IPS DF 4.7 (cell line): ENCODE measurements at regions not wholly inside any gene's neighbourhood (a gene's known extent, or its start where the extent isn't known, plus 50 kb on each side); places are given as distances from the start of the nearest gene placed in this dataset.

ENCODE experiments used
- DNase-seq: peaks from one replicate; pipeline ENCODE4 v3.0.0-alpha.2; 2013; ENCODE audit warnings: low spot score; ENCODE audit errors: extremely low read depth

DNA sequence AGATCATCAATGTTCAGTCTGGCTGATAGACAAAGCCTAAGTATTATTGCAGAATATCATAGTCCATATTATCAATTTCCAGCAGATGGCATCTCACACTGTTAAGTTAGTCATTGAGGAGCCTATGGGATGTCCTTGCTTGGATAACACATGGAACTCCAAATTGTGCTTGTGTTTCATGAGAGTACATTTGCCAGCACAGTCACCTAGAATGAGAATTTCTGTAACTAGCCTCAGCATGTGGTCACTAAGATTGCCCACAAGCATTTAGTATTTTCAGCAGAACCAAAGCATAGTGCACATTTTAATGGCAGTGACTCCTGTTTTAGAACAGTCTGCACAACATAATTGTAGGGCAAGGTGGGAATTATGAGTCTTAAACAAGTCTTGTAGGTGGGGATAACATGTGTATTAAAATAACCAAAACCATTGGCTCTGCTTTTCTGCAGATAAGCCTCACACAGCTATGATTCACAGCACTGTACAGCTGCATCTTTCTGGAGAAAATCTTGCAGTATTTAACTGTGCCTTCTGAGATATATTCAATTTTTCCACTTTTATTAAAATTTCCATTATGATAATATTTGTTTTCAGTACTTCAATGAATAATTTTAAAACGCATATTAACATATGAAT lies 882.8 kb upstream of the SOX9 start:
- DNase-seq, result no peak

DNA sequence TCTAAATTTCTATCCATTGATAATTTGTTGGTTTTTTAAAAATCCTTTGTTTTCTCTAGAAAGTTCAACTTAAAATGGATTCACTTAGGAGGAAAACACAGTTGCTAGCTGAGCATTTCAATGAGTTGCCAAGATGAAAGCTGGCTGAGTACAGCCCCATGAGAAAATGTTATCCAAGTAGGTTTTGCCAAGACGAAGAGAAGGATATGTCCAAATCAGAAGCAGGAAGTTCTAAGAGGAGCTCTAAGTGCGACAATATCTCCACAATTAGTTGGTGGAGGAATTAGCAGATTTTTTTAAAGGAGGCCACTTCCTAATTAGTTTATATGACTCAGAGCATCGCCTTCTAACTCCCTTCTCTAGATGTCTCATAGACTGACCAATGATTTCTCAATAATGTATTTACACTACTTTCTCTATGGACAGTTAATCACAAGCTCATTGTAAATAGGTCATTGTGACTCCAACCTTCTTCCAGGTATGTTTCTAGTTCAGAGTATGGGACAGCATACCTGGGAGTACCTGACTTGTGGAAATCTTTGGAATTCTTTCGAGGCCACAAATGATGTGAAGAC lies 873.3 kb upstream of the SOX9 start:
- no peak for DNase-seq

DNA sequence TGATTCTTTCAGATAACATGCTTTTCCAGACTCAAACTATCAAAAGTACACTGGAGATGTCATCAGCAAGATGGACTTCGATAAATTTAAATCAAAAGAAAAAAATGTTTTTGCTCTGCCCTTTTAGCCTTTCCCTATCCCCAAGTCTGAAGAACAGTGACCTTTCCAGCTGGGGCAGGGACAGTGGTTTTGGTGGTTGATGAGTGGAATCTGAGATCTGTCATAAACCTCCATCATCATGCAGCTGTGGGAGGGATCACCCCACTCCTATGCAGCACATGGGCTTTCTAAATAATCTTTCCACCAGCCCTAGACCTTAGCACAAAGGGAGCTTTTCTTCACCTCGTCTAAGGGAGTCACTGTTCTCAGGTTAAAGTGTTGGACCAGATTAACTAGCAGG lies 869.5 kb upstream of the SOX9 start:
- no peak for DNase-seq

DNA sequence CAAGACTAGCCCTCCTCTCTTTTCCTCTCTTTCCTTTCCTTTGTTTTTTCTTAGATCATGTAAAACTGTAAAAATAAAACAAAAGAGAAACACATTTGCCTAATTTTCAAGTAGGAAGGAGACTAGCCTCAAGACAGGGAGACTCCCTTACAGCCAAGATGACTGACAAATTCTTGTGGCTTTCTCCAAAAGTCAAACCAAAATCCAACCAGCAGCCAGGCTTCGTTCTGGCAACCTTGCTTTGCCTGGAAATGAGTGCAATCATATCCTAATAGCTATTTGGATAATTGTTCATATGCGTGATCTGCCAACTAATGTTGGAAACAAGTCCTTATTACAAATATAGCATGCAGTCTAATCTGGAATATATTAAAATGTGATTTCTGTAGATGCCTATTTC lies 868.9 kb upstream of the SOX9 start:
- no peak for DNase-seq

DNA sequence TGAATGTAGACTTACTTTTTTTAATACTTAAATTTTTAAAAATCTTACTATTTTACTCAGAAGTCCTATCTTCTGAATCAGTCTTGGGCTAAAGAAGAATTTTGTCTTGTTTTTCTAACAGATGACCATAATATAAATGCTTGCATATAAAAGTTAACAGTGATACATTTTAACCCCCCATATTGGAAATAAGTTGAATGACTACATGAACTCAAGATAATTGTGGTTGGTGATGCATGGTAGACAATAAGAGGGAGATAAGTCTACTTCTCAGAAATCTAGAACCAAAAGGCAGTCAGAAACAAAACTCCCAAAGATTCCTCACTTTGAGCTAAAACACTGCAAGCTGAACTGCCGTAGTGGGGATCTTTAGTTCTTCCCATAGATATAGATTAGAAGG lies 868.4 kb upstream of the SOX9 start:
- no peak for DNase-seq

DNA sequence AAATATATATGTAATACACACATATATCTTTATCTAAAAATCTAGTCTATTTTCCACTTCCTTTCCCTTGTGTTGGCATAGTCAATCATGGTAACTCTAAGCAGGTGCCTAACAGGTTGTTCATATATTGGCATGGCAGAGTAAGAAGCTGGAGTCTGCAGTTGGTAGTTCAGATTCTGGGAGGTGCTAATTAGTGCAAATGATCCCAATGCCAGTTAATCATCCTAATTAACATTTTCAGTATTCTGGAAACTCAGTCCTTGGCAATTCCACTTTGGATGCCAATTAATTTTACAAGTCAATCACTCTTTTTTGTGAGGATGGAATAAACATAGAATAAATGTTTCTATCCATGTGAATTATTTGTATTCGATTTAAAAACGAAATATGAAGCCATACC lies 863.7 kb upstream of the SOX9 start:
- no peak for DNase-seq

DNA sequence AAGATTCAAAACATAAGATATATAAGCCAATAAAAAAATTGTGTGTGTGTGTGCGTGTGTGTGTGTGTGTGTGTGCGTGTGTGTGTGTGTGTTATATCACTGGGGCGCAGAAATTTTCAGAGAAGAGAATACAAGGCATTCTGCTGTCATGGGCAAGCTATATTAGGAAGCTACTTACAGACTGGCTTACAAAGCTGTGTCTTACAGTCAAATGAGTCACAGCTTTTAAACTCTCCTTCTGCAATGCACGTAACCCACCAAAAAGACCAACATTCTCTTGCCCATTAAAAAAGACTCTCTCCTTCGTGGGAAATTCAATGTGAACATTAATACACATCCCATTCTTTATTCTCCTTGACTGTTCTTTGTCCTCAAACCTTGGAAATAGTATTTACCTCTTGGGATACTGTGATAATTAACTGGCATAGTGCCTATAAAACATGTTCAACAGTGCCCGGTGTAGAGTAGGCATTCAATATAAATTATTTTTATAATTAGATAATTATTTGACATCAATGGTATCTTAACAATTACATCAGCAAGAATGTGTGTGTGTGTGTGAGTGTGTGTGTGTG lies 860.4 kb upstream of the SOX9 start:
- DNase-seq, result no peak

DNA sequence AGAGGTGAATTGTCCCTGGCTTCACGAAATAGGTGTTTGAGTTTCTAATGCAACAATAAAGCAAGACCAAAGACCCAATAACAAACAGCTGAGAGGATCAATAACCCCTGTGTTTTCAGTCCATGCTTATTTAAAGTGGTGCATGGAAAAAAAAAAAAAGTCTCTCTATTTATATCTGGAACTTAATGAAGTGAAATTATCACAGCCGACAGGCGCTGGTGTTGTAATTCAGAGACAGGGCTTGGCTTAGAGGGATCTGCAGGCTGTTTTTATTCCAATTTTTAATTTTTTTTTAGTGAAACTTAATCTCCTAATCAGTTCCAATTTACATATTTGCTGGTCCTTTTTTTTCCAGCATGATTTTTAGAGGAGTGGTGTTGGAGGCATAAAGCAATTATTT lies 858.2 kb upstream of the SOX9 start:
- no peak for DNase-seq

DNA sequence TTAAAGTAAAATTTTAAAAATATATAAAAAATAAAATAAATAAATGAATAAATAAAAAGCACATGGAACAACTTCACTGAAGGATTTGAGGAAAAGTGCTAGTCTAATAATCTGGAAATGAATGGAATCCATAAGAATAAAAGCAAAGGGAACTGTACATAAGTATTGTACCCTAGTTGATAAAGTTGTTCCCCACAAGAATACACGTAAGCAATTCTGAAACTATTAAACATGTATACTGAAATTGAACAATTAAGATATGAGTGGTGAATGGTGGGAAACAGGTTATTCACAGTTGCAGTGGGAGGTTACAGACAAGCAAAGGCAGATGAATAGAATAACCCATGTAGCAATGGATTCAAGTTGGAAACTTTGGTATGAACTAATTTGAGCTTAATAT lies 853.2 kb upstream of the SOX9 start:
- no peak for DNase-seq

DNA sequence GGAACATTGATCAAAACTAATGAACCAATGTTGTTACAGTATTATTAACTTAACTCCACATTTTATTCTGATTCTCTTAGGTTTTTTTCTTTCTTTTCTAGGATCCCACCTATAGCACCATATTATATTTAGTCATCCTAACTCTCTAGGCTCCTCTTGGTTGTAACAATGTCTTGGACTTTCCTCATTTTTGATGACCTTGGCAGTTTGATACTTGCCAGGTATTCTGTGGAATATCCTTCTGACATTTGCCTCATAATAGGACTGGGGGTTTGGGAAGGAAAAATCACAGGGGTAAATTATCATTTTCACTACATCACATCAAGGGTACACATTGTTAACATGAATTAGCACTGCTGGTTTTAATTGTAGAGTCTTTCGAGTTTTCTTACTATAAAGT lies 851.6 kb upstream of the SOX9 start:
- DNase-seq, result no peak

DNA sequence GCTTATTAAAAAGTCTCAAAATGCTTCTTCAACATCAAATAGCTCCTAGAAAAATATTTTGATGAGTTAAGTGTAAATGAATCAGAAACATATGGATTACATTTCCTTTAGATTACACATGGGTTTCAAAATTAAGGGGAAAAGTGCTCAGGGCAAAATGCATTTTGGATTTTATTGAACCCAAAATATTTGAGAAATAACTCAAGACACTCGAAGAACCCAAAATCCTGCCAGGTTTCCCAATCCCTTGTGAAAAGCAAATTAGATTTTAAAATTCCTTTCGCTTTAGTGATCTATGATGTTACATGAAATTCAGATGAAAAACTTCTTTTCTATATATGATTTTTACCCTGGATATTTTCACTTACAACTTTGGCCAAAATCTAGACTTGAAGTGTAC lies 847.4 kb upstream of the SOX9 start:
- DNase-seq, result no peak

DNA sequence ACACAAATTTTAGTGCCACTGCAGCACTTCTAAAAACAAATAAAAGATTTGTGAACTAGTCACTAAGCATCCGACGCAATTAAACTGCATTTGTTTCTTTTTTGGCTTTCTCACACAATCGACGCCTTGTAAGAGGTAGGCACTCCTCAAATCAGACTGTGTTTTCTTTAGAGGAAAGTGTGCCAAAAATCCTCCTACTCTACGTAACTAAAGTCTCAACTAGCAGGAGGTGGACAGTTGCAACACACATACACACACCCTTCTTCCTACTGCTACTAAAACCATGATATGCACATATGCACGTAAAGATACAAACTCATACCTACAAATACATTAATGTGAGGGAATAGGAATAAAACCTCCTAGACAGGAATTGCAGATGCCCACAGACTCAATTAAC lies 844.7 kb upstream of the SOX9 start:
- no peak for DNase-seq

DNA sequence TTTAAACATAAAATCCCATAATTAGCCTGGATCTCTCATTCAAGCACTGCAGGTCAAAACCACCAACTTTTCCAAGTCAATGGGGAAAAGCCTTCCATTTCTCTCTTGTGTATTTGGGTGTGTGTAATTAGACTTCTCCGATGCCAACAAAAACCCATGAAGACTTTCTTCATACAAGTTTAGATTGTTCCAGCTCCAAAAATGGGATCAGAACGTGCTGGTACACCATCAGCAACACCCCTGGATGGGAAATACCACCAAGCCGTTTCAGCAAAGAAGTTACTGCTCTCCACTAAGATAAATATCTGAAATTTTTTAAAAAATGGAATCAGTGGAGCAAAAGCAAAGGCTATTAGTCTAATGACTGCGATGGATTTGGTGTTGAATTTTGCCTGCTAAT lies 837.3 kb upstream of the SOX9 start:
- DNase-seq, result no peak

DNA sequence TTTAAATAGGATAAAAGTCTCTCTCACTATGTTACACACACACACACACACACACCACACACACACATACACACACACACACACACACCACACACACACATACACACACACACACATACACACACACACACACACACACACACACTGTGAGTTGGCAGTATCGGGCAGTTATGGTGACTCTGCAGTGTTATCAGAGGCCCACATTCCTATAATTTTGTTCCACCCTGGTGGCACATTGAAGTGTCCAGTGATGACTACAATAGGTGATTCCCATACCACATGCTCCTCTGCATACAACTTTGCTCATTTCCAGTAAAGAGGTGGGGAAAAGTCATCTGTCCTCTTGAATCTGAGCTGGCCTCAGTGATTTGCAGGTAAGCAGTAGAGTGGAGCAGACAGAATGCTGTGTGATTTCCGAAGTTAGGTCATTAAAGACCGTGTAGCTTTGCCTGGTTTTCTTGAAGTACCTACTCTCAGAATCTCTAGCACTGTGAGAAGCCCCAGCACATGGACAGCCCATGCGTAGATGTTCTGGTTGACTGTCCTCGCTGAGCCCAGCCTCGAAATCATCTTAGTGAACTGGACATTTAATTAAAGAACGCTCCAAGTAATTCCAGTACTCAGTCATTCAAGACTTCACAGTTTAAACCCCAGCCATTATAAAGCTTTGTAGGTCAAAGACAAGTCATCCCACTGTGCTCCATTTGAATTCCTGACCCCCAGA lies 836.6 kb upstream of the SOX9 start:
- DNase-seq, result no peak

DNA sequence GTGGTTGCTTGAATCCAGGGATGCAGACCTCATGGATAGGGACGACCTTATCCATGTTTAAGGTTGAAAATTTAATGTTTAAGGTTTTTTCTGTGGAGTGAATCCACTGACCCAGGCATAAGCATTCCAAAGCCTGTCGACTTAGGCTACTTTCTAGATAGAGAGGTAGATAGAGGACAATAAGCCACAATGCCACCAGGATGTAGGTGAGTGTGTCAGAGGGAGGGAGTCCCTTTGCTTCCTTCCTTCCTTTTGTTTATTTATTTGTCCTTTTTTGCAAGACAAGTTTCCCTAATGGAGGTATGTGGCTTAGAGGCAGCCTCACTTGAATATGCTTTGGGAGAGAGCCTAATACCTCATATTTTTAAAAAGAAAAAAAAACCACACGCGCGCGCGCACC lies 834.2 kb upstream of the SOX9 start:
- DNase-seq, result peak; percentile 36

DNA sequence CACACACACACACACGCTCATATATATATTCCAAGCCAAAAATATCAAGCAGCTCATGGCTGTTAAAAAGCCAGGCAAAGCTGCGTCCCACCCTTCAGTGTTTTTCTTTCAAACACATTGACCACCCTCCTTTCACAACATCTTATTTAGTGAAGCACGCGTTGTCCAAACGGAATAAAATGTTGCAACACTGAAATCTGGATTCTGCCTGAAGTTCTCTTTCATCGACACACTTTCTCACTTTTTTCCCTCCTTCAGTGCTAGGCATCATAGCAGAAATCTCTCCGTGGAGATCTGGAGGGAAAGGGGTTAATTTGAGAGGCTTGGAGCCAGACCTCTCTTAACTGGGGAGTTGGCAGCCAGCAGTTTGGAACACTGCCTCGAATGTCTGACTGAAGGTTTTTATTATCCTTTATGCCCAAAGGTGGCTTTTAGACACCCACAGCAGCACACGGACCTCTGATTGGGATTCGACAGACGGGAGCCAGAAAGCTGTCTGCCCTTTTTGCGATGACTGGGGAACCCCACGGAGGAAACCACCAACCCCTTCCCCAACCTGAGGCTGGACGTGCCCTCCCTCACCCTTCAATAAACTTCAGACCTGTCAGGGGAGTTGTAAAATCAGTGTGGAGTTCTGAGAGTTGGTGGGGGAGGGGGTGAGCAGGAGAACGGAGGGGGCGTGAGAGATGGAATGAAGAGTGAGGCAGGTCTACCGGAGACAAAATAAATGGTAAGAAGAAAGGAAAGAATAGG lies 833.6 kb upstream of the SOX9 start:
- no peak for DNase-seq

DNA sequence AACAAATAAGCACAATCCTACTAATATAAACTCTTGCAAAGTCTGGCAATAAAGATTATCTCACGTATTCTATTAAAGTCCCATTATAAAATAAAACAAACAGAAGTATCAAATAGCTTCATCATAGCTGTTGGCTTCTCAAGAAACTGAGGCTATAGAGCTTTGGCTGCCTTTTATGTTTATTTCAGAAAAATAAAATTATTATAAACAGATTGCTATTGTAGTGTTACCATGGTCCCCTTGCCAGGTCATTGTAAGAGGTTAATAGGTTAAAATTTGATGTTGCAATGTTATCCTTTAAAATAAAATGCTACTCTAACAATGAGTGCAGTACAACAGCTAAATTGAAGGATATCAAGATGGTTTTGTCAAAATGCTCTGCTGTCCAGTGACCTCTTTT lies 828.8 kb upstream of the SOX9 start:
- DNase-seq, result no peak

DNA sequence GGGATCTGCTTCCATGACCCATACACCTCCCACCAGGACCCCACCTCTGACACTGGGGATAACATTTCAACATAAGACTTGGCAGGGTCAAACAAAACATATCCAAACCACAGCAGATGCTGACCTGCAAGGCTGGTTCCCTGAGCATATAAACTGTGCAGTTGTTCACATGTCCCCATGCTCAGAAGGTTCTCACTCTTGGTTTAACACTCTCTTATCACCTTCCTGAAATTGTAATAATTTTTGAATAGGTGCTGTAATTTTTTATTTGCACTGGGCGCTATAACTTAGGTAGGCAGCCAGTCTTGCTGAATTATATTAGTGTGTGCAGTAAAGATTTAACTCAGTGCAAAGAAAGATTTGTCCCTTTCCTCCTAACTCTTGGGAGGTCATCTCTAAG lies 824.8 kb upstream of the SOX9 start:
- no peak for DNase-seq

DNA sequence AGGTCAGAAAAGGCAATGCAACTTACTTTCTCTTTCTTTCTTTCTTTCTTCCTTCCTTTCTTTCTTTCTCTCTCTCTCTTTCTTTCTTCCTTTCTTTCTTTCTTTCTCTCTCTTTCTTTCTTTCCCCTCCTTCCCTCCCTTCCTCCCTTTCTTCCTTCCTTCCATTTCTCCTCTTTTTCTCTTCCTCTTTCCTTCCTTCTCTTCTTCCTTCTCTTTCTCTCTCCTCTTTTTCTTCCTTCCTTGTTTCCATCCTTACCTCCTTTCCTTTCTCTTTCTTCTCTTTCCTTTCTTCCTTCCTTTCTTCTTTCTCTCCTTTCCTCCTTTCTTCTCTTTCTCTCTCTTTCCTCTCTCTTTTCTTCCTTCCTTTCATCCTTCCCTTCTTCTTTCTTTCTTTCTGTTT lies 819.8 kb upstream of the SOX9 start:
- DNase-seq, result no peak

DNA sequence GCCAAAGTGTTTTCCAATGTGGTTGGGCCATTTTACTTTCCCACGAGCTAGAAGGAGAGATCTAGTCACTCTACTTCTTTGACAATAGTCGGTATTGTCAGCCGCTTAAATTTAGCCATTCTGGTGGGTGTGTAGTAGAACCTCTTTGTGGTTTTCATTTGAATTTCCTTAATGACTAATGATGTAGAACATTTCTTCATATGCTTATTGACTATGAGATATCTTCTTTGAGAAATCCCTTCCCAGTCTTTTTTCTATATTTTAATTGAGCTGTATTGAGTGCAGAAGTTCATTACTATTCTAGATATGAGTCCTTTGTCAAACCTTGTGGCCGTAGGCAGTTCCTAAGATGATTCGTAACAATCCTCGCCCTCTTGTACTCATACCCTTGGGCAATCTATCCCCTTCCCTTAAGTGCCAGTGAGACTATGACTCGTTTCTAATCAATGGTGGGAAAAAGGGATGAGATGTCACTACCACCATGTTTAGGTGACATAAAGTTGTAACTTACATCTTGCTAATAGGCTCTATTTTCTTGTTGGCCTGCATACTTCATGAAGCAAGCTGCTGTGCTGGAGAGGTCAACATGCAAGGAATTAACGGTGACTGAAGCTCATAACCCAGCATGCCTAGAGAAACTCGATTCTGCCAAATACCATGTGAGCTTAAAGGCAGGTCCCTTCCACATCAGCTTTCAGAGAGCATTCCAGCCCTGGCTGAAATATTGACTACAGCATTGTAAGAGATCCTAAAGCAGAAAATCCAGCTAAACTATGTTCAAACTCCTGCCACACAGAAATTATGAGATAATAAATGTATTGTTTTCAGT lies 817.9 kb upstream of the SOX9 start:
- no peak for DNase-seq

DNA sequence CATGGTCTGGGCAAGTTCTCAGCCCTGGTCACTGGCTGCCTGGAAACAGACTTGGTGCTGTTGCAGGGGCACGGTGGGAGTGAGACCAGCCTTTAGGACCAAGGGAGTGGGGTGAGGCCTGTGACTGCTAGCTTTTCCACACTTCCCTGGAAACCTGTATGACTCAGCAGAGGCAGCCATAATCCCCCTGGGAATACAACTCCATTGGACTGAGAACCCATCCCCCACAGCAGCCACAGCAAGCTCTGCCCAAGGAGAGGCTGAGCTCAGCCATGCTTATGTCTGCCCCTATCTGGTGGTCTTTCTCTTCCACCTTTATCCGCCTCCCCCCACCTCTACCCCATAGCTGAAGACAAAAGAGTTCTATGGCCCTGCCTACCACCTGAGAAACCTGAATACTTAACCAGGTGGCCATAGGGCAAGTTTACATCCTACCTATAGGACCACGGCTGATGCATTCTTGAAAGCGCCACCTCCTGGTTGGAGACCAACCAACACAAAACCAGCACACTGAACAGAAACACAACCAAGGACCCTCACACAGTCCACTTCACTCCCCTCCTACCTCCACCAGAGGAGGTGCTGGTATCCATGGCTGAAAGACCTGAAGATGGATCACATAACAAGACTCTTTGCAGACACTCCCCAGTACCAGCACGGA lies 816.2 kb upstream of the SOX9 start:
- DNase-seq, result no peak
